ENCODE measurements at regions not wholly inside any gene's neighbourhood (a gene's known extent, or its start where the extent isn't known, plus 50 kb on each side); places are given as distances from the start of the nearest gene placed in this dataset.

GRCh38 chr11:121700968-121701367 lies 248.2 kb upstream of the SORL1-AS1 start:
- CTCF ChIA-PET, result interaction anchor here (1.0 to 2.5 kb wide), 2 partner anchors 10 to 13 kb away, joined by 5 to 9 read pairs; no protein-coding TSS in a partner anchor
- POLR2A ChIA-PET, result no interaction called here

GRCh38 chr11:121699801-121700200 lies 247.0 kb upstream of the SORL1-AS1 start:
- H3K4me3 ChIP-seq (ENCODE audit: low read depth, low read length), result no peak overlapping the region
- no peaks in the 10 kb centered on the region for H3K36me3 ChIP-seq (ENCODE audit: control insufficient read depth, insufficient read depth, low read length)
- no peak for DNase-seq (ENCODE audit: low read depth)
- H3K27me3 ChIP-seq (ENCODE audit: control insufficient read depth, insufficient read depth, low read length), result no peaks in the 10 kb centered on the region; the same call in none of the 2 replicates
- no peak for TF ChIP-seq CTCF (IDR thresholded peaks at IDR 0.05; ENCODE audit: insufficient read depth, low read depth, low read length)
- POLR2A ChIA-PET, result interaction anchor here (0.6 kb wide), 1 partner anchor 30 kb away, joined by 8 read pairs; no protein-coding TSS in a partner anchor
- CTCF ChIA-PET, result interaction anchor here (0.6 to 2.5 kb wide), 2 partner anchors 12 to 1568 kb away, joined by 3 to 9 read pairs; no protein-coding TSS in a partner anchor

More at GRCh38 chr11:121700968-121701367, 248.2 kb upstream of the SORL1-AS1 start:
- DNase-seq (ENCODE audit: low read depth), result no peak
- no peaks in the 10 kb centered on the region for H3K36me3 ChIP-seq (ENCODE audit: control insufficient read depth, insufficient read depth, low read length)
- no peak overlapping the region for H3K4me3 ChIP-seq (ENCODE audit: low read depth, low read length)
- no peak for TF ChIP-seq CTCF (IDR thresholded peaks at IDR 0.05; ENCODE audit: insufficient read depth, low read depth, low read length)
- no peaks in the 10 kb centered on the region; the same call in none of the 2 replicates for H3K27me3 ChIP-seq (ENCODE audit: control insufficient read depth, insufficient read depth, low read length)

GRCh38 chr11:121696931-121697670 lies 244.3 kb upstream of the SORL1-AS1 start:
- DNase-seq (ENCODE audit: low read depth), result no peak
- CTCF ChIA-PET, result interaction anchor here (1.3 kb wide), 1 partner anchor 10 kb away, joined by 4 read pairs; no protein-coding TSS in a partner anchor
- no peaks in the 10 kb centered on the region for H3K27me3 ChIP-seq (ENCODE audit: control insufficient read depth, insufficient read depth, low read length)
- H3K36me3 ChIP-seq (ENCODE audit: control insufficient read depth, insufficient read depth, low read length), result no peaks in the 10 kb centered on the region
- no peak for TF ChIP-seq CTCF (IDR thresholded peaks at IDR 0.05; ENCODE audit: insufficient read depth, low read depth, low read length)
- H3K4me3 ChIP-seq (ENCODE audit: low read depth, low read length), result no peak overlapping the region
- POLR2A ChIA-PET, result interaction anchor here (1.0 kb wide), 1 partner anchor 9 kb away, joined by 3 read pairs; no protein-coding TSS in a partner anchor

- Histone ChIP-seq H3K27me3 (ENCODE audit: control insufficient read depth, insufficient read depth, low read length) (no peaks in the 10 kb centered on the region), H3K4me3 (ENCODE audit: low read depth, low read length) (no peak overlapping the region), H3K36me3 (ENCODE audit: control insufficient read depth, insufficient read depth, low read length) (no peaks in the 10 kb centered on the region)
- no peak for DNase-seq (ENCODE audit: low read depth)
- CTCF ChIA-PET, result interaction anchor here (1.3 to 1.8 kb wide), 2 partner anchors 11 to 20 kb away, joined by 4 to 5 read pairs; no protein-coding TSS in a partner anchor
- POLR2A ChIA-PET, result no interaction called here
- no peak for TF ChIP-seq CTCF (IDR thresholded peaks at IDR 0.05; ENCODE audit: insufficient read depth, low read depth, low read length)
Measured at GRCh38 chr11:121696177-121696871, 243.6 kb upstream of the SORL1-AS1 start.

GRCh38 chr11:121692236-121692635 lies 239.5 kb upstream of the SORL1-AS1 start:
- no peak for DNase-seq (ENCODE audit: low read depth)
- ChIA-PET CTCF (no interaction called here), POLR2A (no interaction called here)
- no peaks in the 10 kb centered on the region for H3K36me3 ChIP-seq (ENCODE audit: control insufficient read depth, insufficient read depth, low read length)
- no peaks in the 10 kb centered on the region for H3K27me3 ChIP-seq (ENCODE audit: control insufficient read depth, insufficient read depth, low read length)
- TF ChIP-seq CTCF (IDR thresholded peaks at IDR 0.05; ENCODE audit: insufficient read depth, low read depth, low read length), result no peak
- H3K4me3 ChIP-seq (ENCODE audit: low read depth, low read length), result no peak overlapping the region
